IPS-NIHi7 (cell line): ENCODE measurements at regions not wholly inside any gene's neighbourhood (a gene's known extent, or its start where the extent isn't known, plus 50 kb on each side); places are given as distances from the start of the nearest gene placed in this dataset.
"Not testable (repeated sequence)": the region's sequence is repeated elsewhere in the genome, so short reads cannot be mapped to it uniquely, and the experiment has no call there.

Source experiments
- DNase-seq: peaks from one replicate; pipeline ENCODE4 v3.0.0; 2012; ENCODE audit warnings: mixed read lengths; ENCODE audit errors: extremely low spot score

DNA sequence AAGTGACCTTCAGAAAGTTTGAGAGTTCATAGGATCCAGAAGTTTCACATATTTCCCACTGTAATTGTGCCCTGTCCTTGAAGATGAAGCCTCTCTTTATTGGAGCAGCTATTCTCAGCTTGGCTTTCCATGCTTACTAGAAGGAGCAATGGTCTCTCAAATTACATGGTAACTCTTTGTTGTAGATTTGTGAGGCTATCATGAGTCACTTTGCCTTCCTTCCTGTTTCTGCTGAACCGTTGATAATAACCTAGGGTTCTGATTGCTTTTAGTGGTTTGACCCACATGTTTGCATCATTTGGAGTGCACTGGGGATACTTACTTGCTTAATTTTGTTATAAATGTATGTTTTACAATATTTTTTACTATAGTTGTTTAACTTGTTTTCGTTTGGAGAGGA is 772.9 kb upstream of the SLITRK6 start:
- no peak for DNase-seq

DNA sequence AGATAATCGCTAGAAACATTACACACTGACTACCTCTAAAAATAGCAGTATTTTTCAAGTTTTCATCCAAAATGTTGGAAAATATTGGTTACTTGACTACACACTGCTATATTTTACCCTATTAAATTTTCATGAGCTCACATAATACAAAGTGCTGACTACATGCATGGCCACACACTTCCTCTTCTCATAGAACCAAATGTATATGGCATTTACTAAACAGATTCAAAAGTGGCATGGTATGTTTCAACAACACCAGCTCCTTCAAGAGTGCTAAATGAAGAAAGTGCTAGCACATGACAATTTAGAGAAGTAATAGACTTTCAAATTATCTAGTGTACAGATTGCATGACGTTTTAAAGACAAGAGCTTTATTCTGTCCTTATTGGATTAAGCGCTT is 780.4 kb upstream of the SLITRK6 start:
- DNase-seq: no peak

DNA sequence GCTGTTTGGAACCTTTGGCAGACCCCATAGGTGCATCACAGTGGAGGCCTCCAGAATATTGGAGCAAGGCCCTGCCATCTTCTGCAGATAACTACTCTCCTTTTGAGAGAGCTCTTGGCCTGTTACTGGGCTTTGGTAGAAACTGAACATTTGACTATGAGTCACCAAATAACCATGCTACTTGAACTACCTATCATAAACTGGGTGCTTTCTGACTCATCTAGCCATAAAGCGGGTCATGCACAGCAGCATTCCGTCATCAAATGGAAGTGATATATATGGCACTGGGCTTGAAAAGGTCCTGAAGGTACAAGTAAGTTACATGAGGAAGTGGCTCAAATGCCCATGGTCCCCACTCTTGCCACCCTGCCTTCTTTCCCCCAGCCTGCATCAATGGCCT is 782.5 kb upstream of the SLITRK6 start:
- DNase-seq: no peak

DNA sequence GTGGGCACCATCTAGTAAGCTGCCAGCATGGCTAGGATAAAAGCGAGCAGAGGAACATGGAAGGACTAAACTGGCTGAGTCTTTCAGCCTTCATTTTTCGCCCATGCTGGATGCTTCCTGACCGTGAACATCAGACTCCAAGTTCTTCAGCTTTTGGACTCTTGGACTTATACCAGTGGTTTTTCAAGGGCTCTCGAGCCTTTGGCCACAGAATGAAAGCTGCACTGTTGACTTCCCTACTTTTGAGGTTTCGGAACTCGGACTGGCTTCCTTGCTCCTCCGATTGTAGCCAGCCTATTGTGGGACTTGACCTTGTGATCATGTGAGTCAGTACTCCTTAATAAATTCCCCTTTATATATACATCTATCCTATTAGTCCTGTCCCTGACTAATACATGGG is 785.1 kb upstream of the SLITRK6 start:
- DNase-seq: no peak

DNA sequence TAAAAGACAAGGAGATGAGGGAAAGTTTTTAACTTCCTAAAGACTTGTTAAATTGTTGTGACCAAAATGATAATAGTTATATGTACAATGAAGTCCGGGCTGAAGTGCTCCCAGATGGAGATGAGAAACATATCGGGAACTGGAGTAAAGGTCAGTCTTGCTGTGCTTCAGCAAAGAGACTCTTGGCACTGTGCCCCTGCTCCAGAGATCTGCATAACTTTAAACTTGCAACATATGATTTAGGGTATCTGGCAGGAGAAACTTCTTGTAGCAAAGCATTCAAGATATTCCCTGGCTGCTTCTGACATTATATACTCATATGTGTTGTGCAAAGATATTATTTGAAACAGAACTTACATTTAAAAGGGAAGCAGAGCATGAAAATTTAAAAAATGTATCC is 786.6 kb upstream of the SLITRK6 start:
- no peak for DNase-seq

DNA sequence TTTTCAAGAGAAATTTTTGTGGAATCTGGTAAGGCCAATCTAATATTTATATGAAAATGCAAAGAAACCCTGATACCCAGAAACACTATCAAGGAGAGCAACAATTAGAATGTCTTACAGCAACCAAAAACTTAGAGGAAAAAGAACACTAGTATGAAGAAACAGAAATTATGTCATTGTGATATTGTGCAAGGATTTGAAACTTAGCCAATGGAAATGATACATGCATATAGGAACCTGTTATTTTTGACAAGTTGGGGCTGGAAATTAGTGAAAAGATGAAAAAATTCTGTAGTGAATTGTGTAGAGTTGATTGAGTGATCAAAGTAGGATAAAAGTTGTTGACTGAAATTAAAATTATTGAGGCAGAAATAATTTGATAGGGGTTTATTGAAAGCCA is 792.6 kb upstream of the SLITRK6 start:
- DNase-seq: no peak

DNA sequence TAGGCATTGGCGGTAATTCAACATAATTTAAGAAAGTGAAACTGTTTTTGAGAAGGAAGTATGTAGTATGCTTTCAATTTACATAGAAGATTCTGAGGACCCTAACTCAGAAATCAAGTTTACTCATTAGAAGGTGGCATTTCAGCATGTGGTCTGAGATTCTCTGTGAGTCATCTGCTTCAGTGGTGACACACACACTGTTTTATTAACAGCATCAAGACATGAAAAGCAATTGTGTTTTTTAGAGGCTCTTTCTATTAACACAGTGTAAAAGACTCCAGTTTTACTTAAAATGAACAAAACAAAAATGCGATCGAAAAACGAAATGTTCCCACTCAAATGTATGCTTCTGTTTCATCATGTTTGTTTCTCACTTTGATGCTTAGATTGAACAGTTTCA is 802.1 kb upstream of the SLITRK6 start:
- no peak for DNase-seq

DNA sequence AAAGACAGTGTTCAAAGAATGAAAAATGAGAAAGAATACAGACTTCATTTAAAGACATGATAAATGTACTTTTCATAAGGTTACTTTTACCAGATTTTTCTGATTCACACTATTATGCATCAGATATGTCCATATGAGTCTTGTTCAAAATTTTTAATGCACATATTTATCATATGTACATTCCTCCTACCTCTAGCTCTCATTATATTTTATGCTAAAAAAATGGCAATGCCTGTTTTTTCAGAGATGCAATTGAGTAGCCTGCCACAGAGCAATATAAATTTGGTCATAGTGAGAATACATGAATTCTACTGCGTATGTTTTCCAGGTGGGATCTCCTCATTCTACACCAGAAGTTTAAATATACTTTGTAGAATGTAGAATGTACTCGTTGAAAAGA is 807.0 kb upstream of the SLITRK6 start:
- DNase-seq: no peak

DNA sequence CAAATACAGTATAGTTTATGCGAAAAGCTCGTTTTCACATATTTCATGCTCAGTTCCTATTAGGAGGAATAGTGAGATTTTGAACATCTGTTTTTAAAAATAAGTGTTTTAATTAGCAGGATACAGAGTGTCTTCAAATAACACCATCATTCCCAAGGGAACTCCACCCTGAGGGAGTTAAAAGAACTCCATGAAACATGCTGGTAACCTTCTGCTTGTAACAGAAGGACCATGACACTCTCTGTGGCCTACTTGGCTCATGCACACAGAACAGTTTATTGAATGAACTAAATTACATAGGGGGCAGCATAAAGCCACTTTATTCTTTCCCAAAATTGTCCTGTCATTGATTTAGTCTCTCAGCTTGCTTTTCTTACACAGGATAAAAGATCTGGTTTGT is 809.5 kb upstream of the SLITRK6 start:
- no peak for DNase-seq

DNA sequence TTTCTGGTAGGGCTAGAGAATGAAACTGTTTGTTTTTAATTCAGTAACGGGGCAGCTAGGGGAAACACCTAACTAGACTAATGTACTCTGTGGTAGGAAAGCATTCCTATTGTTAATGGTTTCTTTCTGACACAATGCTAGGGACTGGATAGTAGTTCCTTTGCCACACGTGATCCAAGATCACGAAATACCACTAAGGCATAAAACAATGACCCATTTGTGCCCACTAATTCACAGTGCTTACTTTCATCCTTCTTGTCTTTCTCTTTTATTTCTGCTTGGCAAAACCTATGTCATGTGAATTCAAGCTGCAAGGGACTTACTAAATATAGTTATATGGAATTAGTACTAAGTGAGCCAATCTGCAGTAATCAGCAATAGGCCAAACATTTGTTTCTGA is 834.1 kb upstream of the SLITRK6 start:
- DNase-seq: no peak

DNA sequence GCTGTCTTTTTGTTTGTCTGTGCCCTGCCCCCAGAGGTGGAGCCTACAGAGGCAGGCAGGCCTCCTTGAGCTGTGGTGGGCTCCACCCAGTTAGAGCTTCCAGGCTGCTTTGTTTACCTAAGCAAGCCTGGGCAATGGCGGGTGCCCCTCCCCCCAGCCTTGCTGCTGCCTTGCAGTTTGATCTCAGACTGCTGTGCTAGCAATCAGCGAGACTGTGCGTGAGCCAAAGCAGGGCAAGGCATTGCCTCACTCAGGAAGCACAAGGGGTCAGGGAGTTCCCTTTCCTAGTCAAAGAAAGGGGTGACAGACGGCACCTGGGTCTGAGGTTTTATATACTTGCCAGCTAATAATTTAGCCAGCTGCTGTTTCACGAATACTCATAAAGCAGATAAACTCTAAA is 852.0 kb upstream of the SLITRK6 start:
- DNase-seq: not testable (repeated sequence)

DNA sequence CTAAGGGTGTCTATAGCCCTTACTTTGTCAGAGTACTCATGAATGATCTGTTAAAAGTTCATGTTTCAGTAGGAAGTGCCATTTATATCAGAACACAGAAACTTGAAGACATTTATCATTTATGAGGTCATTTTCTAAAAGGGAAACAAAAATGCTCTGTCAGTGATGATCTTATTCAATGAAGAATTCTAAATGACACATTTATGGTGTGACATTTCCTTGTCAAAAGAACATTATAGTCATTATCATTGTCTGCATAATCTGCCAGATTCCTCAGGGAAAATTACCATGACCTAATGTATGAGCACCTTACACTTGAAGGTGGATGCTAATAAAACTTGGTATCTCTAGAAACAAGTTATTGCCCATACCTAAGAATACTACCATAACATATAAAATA is 853.8 kb upstream of the SLITRK6 start:
- DNase-seq: no peak

DNA sequence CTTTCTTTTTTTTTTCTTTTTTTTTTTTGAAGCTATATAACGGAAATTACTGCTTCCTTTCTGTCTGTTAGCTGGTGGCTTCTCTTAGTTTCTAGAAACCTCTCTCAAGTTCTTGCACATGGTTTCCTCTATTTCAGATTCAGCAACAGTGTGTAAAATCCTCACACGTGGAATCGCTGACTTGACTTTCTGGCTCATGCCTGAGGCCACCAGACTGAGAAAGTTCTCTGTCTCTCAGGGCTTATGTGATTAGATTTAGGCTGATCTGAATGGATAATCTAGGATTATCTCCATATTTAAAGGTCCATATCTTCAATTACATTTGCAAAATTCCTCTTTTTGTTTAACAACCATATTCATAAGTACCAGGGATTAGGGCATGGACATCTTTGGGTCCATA is 856.3 kb upstream of the SLITRK6 start:
- DNase-seq: no peak

DNA sequence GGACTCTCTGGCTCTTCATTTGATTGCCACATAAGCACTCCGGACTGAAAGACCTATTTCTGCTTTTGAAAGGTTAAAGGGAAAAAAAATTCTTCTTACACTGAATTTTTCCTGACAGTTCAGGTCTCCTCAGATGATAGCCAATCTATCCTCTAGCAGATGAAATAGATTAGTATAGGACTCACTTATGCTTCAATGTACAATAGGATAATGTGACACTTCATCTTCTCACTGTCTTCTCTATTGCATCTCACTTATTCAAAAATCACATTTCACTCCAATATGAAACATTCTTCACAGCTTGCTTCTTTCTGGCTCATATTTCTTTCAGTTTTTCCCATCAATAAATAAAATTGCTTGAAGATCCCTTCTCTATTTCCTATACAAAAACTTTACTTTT is 860.9 kb upstream of the SLITRK6 start:
- no peak for DNase-seq

DNA sequence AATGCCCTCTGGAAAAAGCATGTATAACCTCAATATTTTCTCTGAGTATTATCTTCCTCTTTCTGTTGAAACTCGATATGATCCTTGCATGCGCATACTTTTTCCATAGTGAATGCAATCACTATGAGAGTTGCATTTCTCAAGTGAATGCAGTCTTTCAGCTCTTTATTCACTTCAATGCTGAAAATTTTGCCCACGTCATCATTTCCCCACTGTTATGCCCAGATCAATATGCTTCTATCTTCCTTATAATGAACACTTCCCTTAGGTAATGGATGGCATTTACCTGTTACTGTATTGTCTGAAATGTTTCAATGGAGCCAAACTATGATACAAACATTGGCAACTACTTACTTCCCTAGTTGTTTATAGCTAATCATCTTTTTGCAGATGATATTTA is 866.6 kb upstream of the SLITRK6 start:
- no peak for DNase-seq

DNA sequence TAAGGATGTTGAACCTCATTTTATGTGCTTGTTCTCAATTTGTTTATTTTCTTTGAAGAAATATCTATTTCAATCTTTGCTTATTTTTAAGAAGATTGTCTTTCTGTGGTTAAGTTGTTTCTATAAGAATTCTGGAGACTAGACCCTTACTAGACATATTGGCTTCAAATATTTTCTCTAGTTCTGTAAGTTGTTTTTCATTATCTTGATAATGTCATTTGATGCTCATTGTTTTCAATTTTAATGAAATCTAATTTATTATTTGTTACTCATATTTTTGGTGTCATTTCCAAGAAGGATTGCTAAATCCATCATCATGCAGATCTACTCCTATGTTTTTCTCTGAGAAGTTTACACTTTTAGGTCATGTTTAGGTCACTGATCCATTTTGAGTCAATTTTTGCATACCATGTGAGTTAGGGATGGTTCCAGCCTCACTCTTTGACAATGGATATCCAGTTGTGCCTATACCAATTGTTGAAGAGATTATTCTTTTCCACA is 874.8 kb upstream of the SLITRK6 start:
- no peak for DNase-seq

DNA sequence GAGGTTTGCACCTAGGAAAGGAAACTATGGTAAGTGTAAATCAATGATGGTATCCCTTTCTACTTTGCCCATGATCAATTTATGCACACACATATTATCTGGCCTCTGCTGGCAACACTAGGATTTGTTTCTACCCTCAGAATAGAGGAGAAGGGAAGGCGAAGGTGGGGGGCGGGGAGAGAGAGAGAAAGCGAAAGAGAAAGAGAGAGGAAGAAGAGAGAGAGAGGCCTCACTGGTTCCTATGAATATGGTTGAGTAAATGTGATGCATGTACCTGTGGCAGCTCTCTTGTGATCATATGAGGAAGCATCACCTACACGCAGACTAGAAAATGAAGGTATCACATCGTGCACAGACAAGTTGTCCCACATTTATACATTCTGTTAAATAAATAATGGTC is 882.0 kb upstream of the SLITRK6 start:
- no peak for DNase-seq

DNA sequence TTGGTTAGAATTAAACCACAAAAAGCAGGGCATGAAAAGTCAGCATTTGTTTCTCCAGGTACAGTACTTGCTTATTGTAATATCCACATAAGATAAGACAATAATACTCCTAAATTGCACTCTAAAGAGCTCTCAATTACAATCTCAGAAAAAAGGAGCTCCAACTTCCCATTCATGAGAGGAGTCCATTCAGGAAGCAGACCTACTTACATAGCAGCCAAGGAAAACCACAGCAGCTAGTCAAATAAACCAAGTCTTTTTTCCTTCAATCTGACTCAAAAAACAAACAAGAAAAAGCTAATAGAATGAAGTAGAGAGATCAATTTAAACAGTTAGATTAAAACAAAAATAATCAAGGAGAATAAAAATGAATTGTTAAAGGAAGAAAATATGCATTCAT is 885.2 kb upstream of the SLITRK6 start:
- DNase-seq: no peak

DNA sequence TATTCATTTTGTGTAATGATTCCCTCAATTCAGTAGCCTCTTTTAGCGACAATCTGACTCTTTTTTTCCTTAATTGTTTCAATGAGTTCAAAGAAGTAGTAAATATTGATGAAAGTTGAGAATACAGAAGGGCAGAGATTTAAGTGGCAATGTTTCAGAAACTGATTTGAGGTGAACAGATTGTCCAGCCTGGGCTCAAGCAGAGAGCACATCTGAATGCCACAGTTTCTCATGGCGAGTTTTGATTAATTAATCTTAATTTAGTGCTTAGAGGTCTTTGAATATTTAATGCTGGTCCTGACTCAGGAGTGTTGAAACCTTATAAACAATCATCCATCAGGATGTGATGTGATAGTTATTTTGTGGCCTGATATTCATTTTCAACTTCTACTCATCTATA is 890.7 kb upstream of the SLITRK6 start:
- no peak for DNase-seq

DNA sequence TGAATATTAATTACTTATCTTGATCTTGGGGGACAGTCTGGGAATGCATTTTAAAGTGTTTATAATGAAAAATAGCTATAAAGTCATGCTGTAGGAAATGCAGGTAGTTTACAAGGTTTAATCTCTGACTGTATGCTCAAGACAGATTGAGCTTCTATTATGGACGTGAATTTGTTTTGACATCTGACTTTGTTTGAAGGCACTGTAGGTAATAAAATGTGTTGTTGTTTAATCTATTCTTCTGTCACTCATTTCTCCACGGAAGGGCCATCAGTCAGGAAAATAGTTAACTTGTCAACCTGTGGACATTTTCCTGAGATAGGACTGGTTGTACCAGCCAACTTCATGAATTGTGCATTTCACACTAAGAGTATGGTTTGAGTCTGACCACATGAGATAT is 893.1 kb upstream of the SLITRK6 start:
- no peak for DNase-seq

DNA sequence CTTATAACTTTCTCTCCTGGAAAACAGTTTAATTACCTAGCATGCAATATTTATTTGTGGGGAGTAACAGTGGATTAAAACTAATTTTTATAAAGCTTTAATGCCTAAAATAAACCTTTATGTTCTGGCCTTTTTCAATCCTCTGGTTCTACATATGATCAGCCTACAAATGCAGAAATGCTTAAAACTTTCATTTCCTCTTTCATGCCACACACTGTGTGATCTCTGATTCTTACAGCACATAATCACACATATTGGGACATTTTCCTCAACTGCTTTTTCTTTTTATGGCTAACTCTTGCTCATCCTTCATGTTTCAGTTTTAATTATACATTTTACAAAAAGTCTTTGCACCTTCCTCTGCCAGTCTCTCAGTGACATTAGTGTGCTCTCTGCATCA is 910.8 kb upstream of the SLITRK6 start:
- no peak for DNase-seq

DNA sequence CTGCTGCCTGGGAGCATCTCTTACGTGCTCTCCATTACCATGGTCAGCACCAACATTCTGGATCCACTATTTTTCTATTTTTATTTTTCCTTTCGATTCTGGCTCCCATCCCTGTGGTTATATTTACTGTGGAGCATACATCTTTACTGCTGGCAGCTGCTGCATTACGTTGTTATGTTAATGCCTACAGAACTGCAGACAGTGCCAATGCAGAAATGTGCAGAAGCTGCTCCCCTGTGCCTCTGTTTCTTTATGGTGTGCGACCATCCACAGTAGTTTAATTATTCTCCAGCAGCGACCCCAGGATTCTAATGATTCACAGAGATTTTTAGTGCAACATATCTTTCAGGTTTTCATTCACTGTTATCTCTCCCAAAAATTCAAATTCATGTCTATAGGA is 911.7 kb upstream of the SLITRK6 start:
- no peak for DNase-seq

DNA sequence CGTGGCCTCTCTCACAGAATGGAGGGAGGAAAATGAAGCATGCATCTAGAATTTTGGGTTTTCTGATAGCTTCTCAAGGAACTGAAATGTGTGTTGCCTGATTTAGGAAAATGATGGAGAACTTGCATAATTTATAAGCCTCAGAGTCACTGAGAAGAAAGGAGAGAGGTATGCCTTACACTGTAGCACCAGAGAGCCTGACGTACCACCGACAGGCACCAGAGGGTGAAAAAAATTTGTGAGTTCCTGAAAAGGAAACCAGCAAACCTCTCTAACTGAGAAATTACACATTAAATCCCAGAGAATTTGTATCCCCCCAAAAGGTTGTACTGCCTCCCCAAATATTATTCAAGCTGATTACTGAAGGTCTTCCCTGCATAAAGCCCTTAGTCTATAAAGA is 915.3 kb upstream of the SLITRK6 start:
- DNase-seq: no peak

DNA sequence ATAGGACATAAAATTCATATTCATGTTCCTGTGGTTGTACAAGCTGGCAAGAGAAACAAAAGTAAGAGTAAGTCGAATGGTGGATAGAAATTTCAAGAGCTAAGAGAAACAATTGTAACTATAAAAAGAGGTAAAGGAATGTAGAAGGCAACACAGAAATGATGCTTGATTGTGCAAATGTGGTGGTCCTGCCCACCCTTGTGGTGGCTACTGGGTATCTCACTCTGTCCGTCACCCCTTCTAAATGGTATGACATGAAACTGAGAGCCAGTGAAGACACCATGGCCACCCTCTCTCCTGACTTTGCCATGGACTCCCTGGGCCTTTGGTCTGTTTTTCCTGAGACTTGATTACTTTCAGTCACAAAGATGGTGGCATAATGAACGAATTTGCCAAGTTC is 925.9 kb upstream of the SLITRK6 start:
- DNase-seq: peak; percentile 43

DNA sequence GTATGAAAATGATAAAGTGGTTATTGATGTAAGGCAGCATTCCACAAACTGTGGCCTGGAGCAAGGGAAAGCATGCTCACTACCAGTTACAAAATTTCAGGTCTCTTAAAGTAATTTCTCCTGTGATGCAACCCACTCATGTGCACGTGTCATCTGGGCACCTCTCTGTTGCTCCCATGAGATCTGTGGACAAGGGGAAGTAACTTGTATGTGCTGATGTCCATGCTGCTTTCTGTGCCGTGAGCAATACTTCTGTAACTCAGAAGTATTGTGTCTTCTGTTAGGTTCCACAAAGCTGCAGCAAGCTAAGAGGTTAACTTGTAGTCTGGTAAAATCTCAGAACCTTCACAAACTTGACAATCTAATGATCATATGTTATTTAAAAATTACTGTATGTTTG is 930.0 kb upstream of the SLITRK6 start:
- no peak for DNase-seq
